Muscle layer of colon (tissue), 2 donors: ENCODE measurements at regions not wholly inside any gene's neighbourhood (a gene's known extent, or its start where the extent isn't known, plus 50 kb on each side); places are given as distances from the start of the nearest gene placed in this dataset.

ENCODE experiments used
- H3K27ac ChIP-seq: one replicate; pipeline ENCODE4 v1.7.0; 2013; ENCODE audit warnings: low read depth, mild to moderate bottlenecking, low read length, moderate library complexity
- H3K27me3 ChIP-seq, 2 donors: one replicate each; pipeline ENCODE4 v1.7.0; 2013; ENCODE audit warnings: low read length in 2 of 2, mild to moderate bottlenecking in 2 of 2; ENCODE audit not compliant: insufficient read depth in 2 of 2, control insufficient read depth in 1 of 2
- H3K36me3 ChIP-seq: one replicate; pipeline ENCODE4 v1.7.0; 2013; ENCODE audit warnings: mild to moderate bottlenecking, low read length; ENCODE audit not compliant: insufficient read depth
- H3K4me1 ChIP-seq: one replicate; pipeline ENCODE4 v1.7.0; 2013; ENCODE audit warnings: mild to moderate bottlenecking, low read length; ENCODE audit not compliant: insufficient read depth
- H3K4me3 ChIP-seq, 2 donors: one replicate each; pipeline ENCODE4 v1.7.0; 2013; ENCODE audit warnings: low read length in 2 of 2, low read depth in 1 of 2, mild to moderate bottlenecking in 1 of 2, moderate library complexity in 1 of 2
- H3K9ac ChIP-seq: one replicate; pipeline ENCODE4 v1.7.0; 2013; ENCODE audit warnings: low read length
- H3K9me3 ChIP-seq: one replicate; pipeline ENCODE4 v1.7.0; 2013; ENCODE audit warnings: mild to moderate bottlenecking, low read length
- donor health status: abdominal sarcoma.
- donor health status: Adenocarcinoma of cecum.

- Histone ChIP-seq H3K27ac (no peak overlapping the region), H3K9me3 (no peaks in the 10 kb centered on the region), H3K4me1 (no peaks in the 10 kb centered on the region), H3K27me3 (no peaks in the 10 kb centered on the region), H3K9ac (no peak overlapping the region), H3K36me3 (no peaks in the 10 kb centered on the region), H3K4me3 (no peak overlapping the region)
Observed at GRCh38 chr3:25094932-25095685, 333.0 kb upstream of the RARB start.

- Histone ChIP-seq H3K9ac (no peak overlapping the region), H3K4me3 (no peak overlapping the region), H3K27ac (no peak overlapping the region), H3K36me3 (no peaks in the 10 kb centered on the region), H3K27me3 (no peaks in the 10 kb centered on the region), H3K9me3 (no peaks in the 10 kb centered on the region), H3K4me1 (no peaks in the 10 kb centered on the region)
Observed at GRCh38 chr3:25096536-25096935, 331.5 kb upstream of the RARB start.

GRCh38 chr3:25097023-25097422, 331.0 kb upstream of the RARB start:
- Histone ChIP-seq H3K9me3 (no peaks in the 10 kb centered on the region), H3K9ac (no peak overlapping the region), H3K36me3 (no peaks in the 10 kb centered on the region)

GRCh38 chr3:25099666-25100065, 328.4 kb upstream of the RARB start:
- Histone ChIP-seq H3K27ac (no peak overlapping the region), H3K4me1 (no peaks in the 10 kb centered on the region), H3K27me3 (no peaks in the 10 kb centered on the region), H3K4me3 (no peak overlapping the region), H3K9me3 (no peaks in the 10 kb centered on the region), H3K36me3 (no peaks in the 10 kb centered on the region), H3K9ac (no peak overlapping the region)

More at GRCh38 chr3:25097023-25097422, 331.0 kb upstream of the RARB start:
- Histone ChIP-seq H3K27ac (no peak overlapping the region), H3K4me3 (no peak overlapping the region), H3K4me1 (no peaks in the 10 kb centered on the region), H3K27me3 (no peaks in the 10 kb centered on the region)

- Histone ChIP-seq H3K4me1 (peaks cover 9% of the 10 kb centered on the region), H3K27me3 (no peaks in the 10 kb centered on the region), H3K27ac (no peak overlapping the region), H3K4me3 (no peak overlapping the region), H3K9ac (no peak overlapping the region), H3K36me3 (no peaks in the 10 kb centered on the region), H3K9me3 (no peaks in the 10 kb centered on the region)
Observed at GRCh38 chr3:25103391-25103790, 324.7 kb upstream of the RARB start.

GRCh38 chr3:25107918-25108617, 320.0 kb upstream of the RARB start:
- Histone ChIP-seq H3K4me1 (peaks cover 9% of the 10 kb centered on the region), H3K9ac (no peak overlapping the region), H3K4me3 (no peak overlapping the region), H3K27ac (no peak overlapping the region), H3K36me3 (no peaks in the 10 kb centered on the region), H3K9me3 (no peaks in the 10 kb centered on the region), H3K27me3 (no peaks in the 10 kb centered on the region)

GRCh38 chr3:25110642-25111041, 317.4 kb upstream of the RARB start:
- Histone ChIP-seq H3K9ac (no peak overlapping the region), H3K27ac (no peak overlapping the region), H3K4me3 (no peak overlapping the region), H3K27me3 (no peaks in the 10 kb centered on the region), H3K9me3 (no peaks in the 10 kb centered on the region), H3K4me1 (peaks cover 4% of the 10 kb centered on the region), H3K36me3 (no peaks in the 10 kb centered on the region)

- H3K27ac ChIP-seq = no peak overlapping the region
- H3K4me3 ChIP-seq = no peak overlapping the region
- H3K36me3 ChIP-seq = no peaks in the 10 kb centered on the region
- H3K9me3 ChIP-seq = no peaks in the 10 kb centered on the region
- H3K4me1 ChIP-seq = no peaks in the 10 kb centered on the region
- H3K27me3 ChIP-seq = no peaks in the 10 kb centered on the region
- no peak overlapping the region for H3K9ac ChIP-seq
Observed at GRCh38 chr3:25113891-25114290, 314.2 kb upstream of the RARB start.

GRCh38 chr3:25114532-25114931, 313.5 kb upstream of the RARB start:
- Histone ChIP-seq H3K36me3 (no peaks in the 10 kb centered on the region), H3K9ac (no peak overlapping the region), H3K27me3 (no peaks in the 10 kb centered on the region), H3K27ac (no peak overlapping the region), H3K4me3 (no peak overlapping the region), H3K9me3 (no peaks in the 10 kb centered on the region), H3K4me1 (no peaks in the 10 kb centered on the region)

GRCh38 chr3:25117005-25117593, 311.0 kb upstream of the RARB start:
- H3K9me3 ChIP-seq = no peaks in the 10 kb centered on the region

GRCh38 chr3:25119682-25120081, 308.4 kb upstream of the RARB start:
- Histone ChIP-seq H3K27me3 (no peaks in the 10 kb centered on the region), H3K9ac (no peak overlapping the region), H3K36me3 (no peaks in the 10 kb centered on the region), H3K9me3 (no peaks in the 10 kb centered on the region), H3K27ac (no peak overlapping the region), H3K4me1 (no peaks in the 10 kb centered on the region), H3K4me3 (no peak overlapping the region)

More at GRCh38 chr3:25117005-25117593, 311.0 kb upstream of the RARB start:
- H3K36me3 ChIP-seq = no peaks in the 10 kb centered on the region
- H3K4me3 ChIP-seq = no peak overlapping the region
- H3K27ac ChIP-seq = no peak overlapping the region
- H3K9ac ChIP-seq = no peak overlapping the region
- H3K4me1 ChIP-seq = no peaks in the 10 kb centered on the region
- no peaks in the 10 kb centered on the region for H3K27me3 ChIP-seq
